Activated CD4-positive, alpha-beta T cell treated with anti-CD3 and anti-CD28 coated beads, Interleukin-2, amount 50 U/mL, for 48 hours (primary cell): ENCODE measurements at regions not wholly inside any gene's neighbourhood (a gene's known extent, or its start where the extent isn't known, plus 50 kb on each side); places are given as distances from the start of the nearest gene placed in this dataset.
"Not testable (repeated sequence)": the region's sequence is repeated elsewhere in the genome, so short reads cannot be mapped to it uniquely, and the experiment has no call there.

Source experiments
- DNase-seq, 2 experiments: peaks; one replicate each; pipeline ENCODE4 v3.0.0-alpha.2; 2020

DNA sequence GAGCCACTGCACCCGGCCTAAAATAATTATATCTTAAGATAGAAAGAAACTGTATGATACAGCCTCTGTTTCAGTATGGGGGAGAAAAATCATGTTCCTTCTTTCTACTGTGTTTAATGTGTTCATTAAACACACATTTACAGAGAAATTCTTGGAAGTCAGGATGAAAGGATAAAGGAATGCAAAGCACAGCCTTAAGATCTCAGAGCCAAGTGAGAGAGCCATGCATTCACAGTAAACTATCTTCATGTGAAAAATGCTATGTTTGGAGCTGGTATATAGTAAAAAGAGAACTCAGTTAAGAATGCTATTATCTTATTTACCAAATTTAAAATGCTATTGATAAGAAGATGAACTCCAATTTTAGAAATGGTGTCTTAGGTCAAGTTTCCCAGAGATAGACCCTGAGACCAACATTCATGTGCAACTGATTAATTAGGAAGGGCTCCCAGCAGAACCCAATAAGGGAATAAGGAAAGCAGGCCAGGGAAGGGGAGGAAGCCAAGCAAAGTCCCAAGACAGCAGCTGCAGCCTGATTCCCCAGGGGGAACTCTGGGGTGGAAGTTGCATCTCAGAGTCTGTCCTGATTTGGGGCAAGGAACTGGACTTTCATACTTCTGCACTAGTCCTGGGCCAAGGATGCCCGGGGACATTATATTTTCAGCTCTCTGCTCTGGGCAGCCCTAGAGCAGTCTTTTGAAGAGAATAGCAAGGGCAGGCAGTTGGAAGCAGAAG is 130.0 kb upstream of the ZNF648 start:
- no peak for DNase-seq

DNA sequence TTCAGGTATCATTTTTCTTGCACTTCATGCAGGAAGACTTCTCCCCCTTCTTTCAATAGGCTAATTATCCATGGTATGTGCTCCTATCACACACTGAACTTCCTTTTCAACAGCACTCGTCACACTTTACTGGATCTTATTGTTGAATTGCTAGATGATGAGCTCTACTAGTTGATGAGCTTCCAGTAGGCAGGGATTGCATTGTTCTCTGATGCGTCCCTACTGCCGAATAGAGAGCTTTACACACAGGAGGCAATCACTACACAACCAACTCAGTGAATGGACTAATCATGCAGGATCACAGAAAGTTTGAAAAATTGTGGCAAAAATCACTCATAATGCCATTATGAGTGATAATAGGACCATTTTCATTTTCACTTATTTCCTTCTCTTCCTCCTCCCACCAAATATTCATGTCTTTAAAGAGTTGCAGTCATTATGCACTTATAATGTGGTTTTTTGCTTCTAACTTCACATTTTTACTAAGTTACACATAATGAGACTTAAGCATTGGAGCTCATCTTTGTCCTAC is 128.1 kb upstream of the ZNF648 start:
- DNase-seq: no peak

DNA sequence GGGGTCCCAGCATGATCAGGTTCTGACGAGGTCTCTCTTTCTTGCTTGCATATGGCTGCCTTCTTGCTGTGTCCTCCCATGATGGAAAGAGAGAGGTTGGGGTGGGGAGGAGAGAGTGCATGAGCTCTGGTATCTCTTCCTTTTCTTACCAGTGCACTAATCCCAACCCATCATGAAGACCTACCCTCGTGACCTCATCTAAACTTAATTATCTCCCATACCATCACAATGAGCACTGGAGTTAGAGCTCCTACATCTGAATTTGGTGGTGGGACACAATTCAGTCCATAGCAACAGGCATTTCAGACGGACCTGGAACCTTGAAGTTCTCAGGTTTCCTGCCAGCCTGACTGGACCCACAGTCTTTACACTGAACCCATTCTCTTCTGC is 125.2 kb upstream of the ZNF648 start:
- DNase-seq: no peak

DNA sequence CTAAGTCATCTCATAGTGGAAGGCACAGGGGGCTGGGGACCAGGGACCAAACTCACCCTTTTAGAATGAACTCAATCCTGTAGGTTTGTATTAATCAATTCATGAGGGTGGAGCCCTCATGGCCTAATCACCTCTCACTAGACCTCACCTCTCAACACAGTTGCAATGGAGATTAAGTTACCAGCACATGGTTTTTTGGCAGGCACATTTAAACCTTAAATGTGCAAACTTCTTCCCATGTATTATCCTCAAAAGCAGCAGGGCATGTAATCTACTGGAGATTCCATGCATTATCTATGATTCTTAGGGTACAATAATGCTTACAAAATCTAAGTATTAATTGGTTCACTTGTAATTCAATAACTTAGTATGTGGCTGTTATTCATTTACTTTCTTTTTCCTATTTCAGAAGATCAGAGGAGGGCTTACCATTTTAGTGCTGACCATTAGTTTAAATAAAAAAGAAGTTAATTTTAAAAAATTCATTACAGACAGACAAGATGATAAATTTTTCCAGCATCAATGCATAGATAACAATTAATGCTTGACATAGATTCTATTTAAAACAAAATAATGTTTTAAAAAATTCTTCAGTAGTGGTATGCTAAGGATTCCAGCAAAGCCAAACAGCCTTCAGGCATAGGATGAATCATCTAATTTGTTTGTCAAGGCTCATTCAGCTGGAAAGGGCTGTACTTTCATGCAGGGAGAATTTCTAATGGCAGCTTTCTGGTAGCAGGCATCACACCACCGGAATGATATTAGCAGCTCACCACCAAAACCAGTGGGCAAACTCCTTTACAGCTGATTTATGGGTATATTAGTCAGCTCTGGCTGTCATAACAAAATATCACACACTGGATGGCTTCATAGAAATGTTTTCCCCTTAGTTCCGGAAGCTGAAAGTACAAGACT is 124.6 kb upstream of the ZNF648 start:
- DNase-seq: no peak

DNA sequence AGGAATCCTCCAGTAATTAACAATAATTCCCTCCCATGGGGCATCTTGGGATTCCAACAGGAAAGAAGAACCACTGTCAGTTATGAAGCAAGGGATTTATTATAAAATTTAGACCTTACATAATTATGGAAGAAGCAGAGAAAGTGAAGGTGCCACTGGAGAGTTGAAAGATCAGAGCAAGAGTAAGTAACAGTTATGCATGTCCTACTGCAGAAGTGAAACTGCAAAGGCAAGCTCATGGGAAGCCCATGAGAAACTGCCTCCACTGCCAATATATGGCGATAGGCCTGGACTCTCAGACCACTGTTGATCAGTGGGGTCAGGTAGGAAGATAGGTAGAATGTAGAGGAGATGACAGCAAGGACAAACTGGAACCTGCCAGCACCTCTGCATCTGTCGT is 123.6 kb upstream of the ZNF648 start:
- DNase-seq: no peak

DNA sequence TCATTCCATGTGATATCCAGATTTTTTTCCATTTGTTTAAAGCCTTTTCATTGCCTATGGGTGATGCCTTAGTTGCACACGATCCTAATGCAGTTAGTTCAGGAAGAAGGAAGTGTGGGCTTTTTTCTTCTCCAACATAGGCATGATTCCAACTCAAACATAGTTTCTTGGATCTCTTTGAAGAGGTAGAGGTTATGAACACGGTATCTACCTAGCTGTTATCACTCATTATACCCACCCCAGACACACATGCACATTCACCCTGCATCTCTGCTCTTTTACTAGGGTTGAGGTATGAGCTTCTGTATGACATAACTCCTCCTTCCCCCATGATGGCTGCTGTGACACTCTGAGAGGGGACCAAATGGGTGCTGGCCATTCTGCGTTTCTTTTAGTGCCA is 122.1 kb upstream of the ZNF648 start:
- no peak for DNase-seq

DNA sequence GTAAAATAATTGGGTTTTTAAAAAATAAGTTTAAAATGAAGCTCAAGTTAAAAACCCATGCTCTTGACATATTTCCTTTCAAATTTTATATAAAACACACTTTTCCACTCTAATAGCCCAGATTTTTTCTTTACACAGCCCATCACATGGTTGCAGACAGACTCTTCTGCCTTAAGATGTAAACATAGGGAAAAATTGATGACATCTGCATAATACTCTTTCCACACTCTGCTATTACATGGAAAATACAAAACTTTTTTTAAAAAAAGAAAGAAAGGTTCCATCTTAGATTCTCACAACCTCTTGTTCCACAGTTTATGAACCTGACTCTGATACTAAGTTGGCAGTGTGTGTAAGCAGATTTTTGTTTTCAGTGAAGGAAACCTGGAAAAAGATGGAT is 120.8 kb upstream of the ZNF648 start:
- DNase-seq: no peak

DNA sequence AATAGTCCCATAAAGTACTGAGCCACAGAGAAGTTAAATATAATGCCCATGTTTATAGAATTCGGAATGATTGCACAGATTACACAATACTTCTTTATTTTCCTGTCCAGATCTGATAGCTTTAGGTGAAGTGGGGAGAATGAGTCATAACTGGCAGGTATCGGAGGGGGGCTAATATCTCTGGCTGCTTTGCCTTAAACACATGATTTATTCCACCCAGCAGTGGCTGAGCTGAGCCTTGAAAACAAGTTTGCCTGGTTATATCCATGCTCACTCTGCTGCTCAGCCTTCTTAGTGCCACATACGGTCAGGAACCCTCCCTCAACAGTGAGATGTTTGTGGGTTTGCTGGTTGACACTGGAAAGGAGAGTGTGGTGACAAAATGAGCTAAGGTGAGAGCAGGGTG is 119.7 kb upstream of the ZNF648 start:
- no peak for DNase-seq

DNA sequence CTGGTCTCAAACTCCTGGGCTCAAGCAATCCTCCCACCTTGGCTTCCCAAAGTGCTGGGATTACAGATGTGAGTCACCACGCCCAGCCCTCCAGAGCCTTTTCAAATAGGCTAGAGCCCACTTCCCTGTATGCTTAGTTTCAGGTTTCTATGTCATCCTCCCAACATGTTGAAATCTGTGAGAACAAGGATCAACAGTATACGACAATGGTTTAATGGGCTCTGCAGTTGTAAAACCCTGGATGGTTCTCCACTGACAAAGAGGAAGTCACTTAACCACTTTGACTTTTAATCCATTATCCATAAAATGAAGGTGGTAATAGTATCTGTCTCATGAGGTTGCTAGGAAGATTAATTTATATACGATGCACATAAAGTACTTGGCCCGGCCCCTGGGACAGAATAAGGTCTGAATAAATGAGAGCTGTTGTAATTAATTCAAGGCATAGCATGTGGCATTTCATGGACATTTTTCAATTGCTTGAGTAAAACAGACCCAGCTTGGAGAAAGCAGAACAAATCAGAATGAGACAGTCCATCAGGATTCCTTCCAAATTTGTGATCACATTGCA is 113.9 kb upstream of the ZNF648 start:
- DNase-seq: no peak

DNA sequence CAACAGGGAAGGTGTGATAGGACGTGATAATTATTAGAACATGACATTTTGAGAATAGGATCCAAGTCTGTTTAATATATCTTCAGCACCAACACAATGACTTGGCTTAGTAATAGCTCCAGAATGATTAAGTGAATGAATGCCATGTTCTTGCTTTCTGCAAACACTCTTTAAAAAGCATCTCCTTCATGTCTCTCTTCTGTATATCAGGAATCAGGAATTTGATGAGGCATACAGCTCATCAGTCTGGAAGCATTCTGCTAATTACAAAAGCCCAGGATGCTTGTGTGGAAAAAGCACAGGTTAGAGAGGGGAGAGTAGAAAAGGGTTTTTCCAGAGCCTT is 113.0 kb upstream of the ZNF648 start:
- no peak for DNase-seq

DNA sequence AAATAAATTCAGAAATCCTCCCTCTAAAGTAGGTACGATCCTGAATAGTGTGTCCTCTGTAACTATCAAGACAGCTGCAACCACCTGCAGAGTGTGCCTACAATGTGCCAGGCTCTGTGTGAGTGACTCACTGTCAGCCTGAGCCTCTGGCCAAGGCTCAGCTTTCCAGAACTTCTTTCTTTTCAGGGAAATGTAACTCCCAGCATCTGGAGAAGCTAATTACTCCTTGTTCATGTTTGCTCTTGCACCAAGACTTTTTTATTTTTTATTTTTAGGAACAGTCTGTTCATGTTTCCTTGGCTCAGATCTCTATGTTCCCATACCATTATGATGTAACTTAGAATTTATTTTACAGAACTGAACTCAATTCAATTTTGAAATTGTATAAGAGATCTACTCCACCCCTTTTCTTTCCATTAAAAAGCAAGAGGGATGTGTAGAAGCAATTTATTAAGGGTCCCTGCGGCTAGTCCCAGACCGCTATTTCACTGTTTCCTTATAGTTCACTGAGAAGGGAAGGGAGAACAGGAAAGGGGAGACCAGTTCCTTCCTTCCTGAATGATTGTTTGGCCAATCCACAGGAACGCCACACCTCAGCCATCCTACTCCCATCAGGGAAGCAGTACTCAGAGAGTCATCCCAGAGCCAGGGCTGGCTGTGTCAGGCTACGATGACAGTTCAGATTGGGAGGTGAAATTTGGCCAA is 112.4 kb upstream of the ZNF648 start:
- no peak for DNase-seq

DNA sequence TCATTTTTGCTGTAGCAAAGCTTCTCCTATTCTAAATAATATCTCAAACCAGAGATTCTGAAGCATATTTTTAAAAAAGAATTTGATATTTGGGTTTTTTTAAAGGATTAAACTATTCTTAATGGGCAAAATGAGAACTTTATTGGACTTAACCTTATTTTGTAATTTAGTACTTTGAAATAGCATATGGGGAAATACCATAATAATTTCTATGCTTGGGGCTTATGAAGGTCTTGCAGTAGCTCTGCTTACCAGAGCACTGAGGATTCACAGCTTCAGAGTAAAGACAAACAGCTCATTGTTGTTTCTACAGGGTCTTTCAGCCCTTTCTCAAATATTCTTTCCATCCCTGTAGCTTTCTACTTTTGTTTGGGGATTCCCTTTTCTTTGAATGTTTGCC is 111.2 kb upstream of the ZNF648 start:
- no peak for DNase-seq

DNA sequence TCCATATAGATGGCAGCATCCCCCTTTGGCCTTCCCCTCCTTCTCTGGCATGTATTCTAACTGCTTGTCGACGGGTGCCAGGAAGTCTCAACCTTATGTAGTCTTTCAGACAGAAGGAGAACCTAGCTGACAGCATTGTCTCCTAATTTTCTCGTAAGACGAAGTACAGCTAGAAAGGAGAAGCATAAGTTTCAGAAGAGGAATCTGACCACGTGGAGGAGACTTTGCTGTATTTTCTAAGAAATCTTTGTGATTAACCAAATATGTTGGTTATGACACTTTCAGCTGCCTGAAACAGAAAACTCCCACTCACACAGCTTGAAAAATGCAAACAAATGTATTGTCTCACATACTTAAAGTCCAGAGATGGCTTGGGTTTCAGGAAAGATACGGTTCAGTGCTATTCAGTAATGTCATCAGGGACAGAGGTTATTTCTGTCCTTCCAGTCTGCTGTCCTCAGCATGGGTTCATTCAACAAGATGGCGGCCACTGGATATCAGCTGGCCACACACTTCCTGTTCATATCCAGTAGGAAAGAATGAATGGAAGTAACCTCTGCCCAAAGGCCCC is 109.5 kb upstream of the ZNF648 start:
- no peak for DNase-seq

DNA sequence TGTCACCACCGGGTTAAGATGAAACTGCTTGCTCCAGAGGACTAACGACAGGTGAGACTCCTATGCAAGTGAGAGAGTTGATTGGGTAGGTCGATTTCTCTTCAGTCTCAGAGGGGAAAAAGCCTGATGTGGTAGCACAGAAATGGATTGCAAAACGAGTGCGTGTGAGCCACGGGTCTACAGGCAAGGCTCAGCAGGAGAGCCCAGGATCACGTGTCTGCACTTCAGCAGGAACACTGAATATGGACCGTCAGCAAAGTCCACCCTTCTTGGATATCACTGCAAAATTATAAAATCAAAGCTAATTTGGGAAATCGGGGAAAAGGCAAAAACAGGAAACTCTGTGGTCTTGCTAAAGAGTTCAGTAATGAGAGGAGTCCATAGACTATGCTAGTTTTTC is 107.7 kb upstream of the ZNF648 start:
- DNase-seq: no peak

DNA sequence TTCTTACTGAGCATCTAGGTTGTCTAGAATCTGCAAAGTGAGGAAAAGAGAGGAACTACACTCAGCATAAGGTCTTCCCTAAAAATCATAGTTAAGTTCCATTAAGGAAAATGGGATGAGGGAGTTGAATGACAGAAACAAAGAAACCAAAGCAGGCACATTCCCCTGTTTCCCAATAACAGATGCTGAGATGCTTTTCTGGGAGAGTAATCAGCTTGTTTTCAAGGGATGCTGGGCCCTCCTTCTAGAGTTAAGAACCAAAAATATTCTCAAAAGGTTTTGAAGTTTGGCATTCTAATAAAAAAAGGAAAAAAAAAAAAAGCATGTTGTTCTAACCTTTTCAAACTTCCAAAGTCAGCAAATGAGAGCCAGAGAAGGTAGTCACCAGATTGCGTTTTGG is 105.2 kb upstream of the ZNF648 start:
- no peak for DNase-seq

DNA sequence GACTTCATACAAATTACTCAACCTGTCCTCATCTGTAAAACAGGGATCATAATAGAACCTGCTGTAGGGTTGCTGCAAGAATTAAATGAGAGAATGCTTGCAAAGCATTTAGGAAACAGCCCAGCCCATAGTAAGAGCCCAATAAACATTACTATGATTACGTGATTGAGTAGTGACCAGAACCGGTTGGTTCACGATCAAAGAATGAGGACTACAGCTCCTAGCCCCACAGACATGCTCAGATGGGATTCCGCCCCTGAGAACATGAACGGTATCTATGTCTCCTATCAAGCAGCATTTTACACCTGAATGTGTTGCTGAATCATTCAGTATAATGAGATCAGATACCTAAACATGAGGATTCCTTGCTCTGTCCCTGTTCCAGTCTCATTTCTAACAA is 104.8 kb upstream of the ZNF648 start:
- DNase-seq: no peak

DNA sequence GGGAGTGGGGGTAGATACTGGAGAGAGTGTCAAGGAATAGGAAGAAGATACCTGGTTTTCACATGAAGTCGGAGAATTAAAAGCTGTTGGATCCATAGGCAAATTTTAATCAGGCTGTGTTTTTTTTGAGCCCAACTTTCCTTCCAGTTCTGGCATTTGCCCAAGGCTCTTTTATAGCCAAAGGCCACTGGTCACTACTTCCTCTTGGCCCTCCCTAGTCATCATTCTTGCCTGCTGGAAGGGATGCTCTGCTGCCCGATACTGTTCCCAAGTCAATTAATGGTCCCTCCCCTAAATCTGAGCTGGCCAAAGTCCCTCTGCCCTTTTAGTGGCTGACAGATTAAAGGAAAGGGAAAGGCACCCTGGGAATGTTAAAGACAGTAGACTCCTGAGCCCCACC is 102.8 kb upstream of the ZNF648 start:
- no peak for DNase-seq

DNA sequence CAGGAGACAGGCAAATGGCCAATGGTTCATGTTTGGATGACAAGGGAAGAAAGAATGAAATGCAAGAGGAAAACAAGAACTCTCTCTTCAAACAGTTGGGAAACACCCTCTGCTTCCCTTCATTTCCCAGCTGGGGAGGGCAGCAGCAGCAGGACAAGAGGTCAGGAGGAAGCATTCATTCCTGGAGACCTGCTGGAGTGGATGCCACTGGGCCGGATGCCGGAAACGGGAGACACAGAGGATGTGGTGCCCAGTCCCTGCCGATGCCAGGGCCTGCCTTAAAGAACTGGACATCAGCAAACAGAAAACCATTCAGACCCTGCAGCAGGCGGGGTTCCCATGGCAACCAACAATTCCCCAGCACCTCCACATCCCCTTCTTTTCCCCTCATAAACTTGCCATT is 102.3 kb upstream of the ZNF648 start:
- no peak for DNase-seq

DNA sequence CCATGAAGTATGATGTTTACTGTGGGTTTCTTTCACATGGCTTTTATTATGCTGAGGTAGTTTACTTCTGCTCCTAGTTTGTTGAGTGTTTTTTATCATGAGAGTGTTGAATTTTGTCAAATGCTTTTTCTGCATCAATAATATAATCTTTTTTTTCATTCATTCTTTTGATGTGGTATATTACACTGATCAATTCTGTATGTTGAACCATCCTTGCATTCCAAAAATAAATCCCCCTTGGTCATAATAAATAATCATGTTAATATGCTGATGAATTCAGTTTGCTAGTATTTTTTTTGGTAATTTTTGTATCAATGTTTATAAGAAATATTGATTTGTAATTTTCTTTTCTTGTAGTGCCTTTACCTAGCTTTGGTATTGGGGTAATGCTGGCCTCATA is 97.9 kb upstream of the ZNF648 start:
- DNase-seq: no peak

DNA sequence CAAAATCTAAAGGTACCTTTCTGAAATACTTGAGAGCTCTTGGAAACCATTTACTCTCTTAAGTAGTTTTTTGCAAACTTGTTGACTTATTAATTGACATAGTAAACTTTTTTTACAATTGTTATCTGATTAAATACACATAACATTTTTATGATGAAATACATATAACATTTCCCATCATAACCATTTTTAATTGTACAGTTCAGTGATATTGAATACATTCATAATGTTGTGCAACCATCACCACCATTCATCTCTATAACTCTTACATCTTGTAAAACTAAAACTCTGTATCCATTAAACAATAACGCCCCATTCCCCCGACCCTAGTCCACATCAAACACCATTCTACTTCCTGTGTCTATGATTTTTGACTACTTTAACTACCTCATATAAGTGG is 95.7 kb upstream of the ZNF648 start:
- no peak for DNase-seq

DNA sequence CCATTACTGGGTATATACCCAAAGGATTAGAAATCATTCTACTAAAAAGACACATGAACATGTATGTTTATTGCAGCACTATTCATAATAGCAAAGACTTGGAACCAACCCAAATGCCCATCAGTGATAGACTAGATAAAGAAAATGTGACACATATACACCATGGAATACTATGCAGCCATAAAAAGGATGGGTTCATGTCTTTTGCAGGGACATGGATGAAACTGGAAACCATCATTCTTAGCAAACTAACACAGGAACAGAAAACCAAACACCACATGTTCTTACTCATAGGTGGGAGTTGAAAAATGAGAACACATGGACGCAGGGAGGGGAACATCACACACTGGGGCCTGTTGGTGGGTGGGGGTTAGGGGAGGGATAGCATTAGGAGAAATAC is 92.9 kb upstream of the ZNF648 start:
- DNase-seq: not testable (repeated sequence)

DNA sequence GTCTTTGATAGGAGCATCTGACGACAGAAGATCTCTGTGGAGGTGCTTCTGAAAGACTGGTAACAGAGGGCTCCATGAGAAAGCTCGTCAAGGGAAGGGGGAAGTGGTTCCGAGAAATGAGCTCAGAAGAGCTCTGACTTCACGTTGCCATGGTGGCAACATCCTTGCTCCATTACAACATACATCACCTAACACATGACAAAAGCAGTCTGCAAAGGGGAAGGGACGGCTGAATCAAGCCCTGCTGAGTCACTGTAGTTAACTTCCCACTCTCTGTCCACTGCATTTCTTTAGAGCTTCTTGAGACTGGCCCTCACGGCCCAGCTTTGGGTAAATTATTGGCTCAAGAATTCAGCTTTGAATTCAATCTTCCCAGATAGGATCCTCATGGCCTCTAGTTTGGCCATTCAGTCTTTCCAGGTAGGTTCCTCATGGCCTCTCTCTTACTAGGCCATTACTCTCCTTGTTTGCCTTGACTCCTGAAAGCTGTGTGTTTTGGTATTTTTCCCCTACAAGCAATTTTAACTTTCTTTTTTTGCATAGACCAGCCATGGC is 88.0 kb upstream of the ZNF648 start:
- DNase-seq: peak in 1 of 2 experiments; percentile 9

DNA sequence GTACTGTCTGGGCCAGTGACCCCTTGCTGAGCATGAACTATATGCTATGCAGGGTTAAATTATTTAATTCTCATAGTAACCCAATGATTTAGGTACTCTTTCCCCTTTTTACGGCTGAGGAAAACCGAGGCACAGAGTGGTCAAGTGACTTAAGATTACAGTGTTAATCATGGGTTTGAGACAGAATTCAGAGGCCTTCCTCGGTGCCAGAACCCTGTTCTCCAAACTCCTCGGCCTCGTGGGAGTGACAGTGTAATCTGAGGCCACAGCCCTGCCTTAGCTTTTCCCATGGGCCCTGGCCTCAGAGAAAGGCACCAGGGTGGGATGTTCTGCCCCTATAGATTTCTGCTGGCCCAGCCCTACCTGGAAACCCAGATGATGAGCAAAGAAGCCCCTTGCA is 86.4 kb upstream of the ZNF648 start:
- DNase-seq: no peak
